Left lung (tissue), 4 donors: ENCODE measurements at regions not wholly inside any gene's neighbourhood (a gene's known extent, or its start where the extent isn't known, plus 50 kb on each side); places are given as distances from the start of the nearest gene placed in this dataset.
A peak's percentile ranks its signal among the peaks of the same experiment; 100 is the strongest.

Experiments
- ATAC-seq: fragments of 200-7000 bp; cut with Tn5 transposase; one replicate; pipeline ENCODE4 v1.9.1; 2020; ENCODE audit warnings: moderate library complexity
- DNase-seq, 4 donors: peaks; one replicate each; pipeline ENCODE4 v3.0.0-alpha.2; 2013 to 2020
- H3K27ac ChIP-seq, 2 donors: fragments of 200-600 bp; sonication (generic) in 1 of 2; one replicate each; pipeline versions ENCODE4 v1.5.0 to v1.8.0; 2020 to 2021
- H3K27me3 ChIP-seq, 2 donors: fragments of 200-600 bp; sonication (generic) in 1 of 2; one replicate each; pipeline versions ENCODE4 v1.5.0 to v1.8.0; 2020 to 2021
- H3K36me3 ChIP-seq, 2 donors: fragments of 200-600 bp; sonication (generic) in 1 of 2; one replicate each; pipeline versions ENCODE4 v1.5.0 to v1.8.0; 2020 to 2021
- H3K4me1 ChIP-seq, 2 donors: fragments of 200-600 bp; one replicate each; pipeline ENCODE4 v1.8.0; 2021
- H3K4me3 ChIP-seq, 2 donors: fragments of 200-600 bp; sonication (generic) in 1 of 2; one replicate each; pipeline versions ENCODE4 v1.5.0 to v1.8.0; 2020 to 2021; ENCODE audit warnings: mild to moderate bottlenecking in 1 of 2
- H3K9me3 ChIP-seq, 2 donors: fragments of 200-600 bp; sonication (generic) in 1 of 2; one replicate each; pipeline versions ENCODE4 v1.5.0 to v1.8.0; 2020 to 2021
- intact Hi-C, 2 donors: fragments of 100-400 bp; cut with DNase I; formaldehyde crosslinking; loops; one replicate each; pipeline versions ENCODE4 v1.11.2 to v1.14.2; 2022
- TF ChIP-seq, protein P1 (sequence below), 2 donors: fragments of 200-600 bp; sonication (generic) in 1 of 2; IDR thresholded peaks; one replicate each; pipeline versions ENCODE4 v1.5.0 to v1.8.0; 2021; ENCODE audit warnings: antibody characterized with exemption in 2 of 2
- donor health status: DM: no; HTN: yes; CAD: no.
- donor health status: DM: no; HTN: no; CAD: no.

DNA sequence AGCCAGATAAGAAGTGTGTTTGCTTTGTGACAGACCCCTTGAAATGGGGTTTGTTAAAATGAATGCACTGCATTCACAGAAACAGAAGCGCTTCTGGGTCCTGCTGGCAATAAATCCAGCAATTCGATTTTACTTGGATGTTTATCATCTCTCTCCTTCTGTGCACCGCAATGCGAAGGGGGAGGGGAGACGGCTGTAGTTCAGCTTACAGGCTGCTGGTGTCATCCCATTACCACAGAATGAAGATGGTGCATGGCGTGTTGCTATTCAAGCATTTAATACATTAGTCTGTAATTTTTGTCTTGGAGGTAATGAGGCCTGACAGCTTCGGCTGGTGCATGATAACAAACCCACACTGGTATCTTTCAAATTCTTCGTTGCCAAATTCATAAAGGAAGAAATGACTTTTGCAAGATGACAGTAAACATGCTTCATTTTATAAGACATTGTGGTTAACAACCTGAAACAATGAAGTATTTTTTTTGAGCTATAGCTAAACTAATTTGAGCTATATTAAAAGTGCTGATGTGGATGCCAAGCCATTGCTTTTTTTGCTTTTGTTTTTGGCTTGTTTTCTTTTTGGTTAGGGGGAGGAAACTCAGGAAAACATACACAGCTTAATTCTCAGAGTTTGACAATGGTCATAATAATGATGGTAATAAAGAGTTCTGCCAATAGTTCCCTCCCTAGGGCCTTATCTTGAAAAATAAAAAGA is 418.3 kb downstream of the OTOL1 start:
- DNase-seq (peak in 2 of 4 donors; percentile 29 to 46), ATAC-seq (peak; percentile 69)
- peaks cover 0 to 8% of the 10 kb centered on the region in 2 donors for H3K9me3 ChIP-seq
- intact Hi-C loops, result no loop called here
- TF ChIP-seq, protein P1, sequence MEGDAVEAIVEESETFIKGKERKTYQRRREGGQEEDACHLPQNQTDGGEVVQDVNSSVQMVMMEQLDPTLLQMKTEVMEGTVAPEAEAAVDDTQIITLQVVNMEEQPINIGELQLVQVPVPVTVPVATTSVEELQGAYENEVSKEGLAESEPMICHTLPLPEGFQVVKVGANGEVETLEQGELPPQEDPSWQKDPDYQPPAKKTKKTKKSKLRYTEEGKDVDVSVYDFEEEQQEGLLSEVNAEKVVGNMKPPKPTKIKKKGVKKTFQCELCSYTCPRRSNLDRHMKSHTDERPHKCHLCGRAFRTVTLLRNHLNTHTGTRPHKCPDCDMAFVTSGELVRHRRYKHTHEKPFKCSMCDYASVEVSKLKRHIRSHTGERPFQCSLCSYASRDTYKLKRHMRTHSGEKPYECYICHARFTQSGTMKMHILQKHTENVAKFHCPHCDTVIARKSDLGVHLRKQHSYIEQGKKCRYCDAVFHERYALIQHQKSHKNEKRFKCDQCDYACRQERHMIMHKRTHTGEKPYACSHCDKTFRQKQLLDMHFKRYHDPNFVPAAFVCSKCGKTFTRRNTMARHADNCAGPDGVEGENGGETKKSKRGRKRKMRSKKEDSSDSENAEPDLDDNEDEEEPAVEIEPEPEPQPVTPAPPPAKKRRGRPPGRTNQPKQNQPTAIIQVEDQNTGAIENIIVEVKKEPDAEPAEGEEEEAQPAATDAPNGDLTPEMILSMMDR (IDR thresholded peaks at IDR 0.05), result no peak
- no peaks in the 10 kb centered on the region for H3K27me3 ChIP-seq
- H3K4me1 ChIP-seq, result no peaks in the 10 kb centered on the region
- H3K36me3 ChIP-seq, result no peaks in the 10 kb centered on the region
- no peak overlapping the region for H3K27ac ChIP-seq
- H3K4me3 ChIP-seq, result no peak overlapping the region

DNA sequence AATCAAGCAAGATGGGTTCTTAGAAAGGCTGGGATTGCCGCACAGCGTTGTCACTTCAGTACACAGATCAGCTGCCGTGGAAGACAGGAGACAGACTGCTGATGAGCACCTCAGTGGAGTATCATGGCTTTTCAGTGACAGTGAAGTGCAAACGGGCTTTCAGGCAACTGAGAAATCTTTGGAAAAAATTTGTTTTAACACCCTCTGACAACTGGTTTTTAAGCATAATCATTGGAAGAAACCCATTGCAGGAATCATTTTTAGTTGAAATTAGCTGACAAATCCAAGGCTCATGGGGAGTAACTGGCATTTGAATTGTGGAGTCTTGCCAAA is 418.8 kb downstream of the OTOL1 start:
- H3K9me3 ChIP-seq, result peaks cover 0 to 11% of the 10 kb centered on the region in 2 donors
- intact Hi-C loops, result no loop called here
- no peaks in the 10 kb centered on the region for H3K4me1 ChIP-seq
- TF ChIP-seq, protein P1 (IDR thresholded peaks at IDR 0.05), result no peak
- no peak overlapping the region for H3K4me3 ChIP-seq
- H3K36me3 ChIP-seq, result no peaks in the 10 kb centered on the region
- no peak overlapping the region for H3K27ac ChIP-seq
- DNase-seq (no peak), ATAC-seq (no peak)
- H3K27me3 ChIP-seq, result no peaks in the 10 kb centered on the region

DNA sequence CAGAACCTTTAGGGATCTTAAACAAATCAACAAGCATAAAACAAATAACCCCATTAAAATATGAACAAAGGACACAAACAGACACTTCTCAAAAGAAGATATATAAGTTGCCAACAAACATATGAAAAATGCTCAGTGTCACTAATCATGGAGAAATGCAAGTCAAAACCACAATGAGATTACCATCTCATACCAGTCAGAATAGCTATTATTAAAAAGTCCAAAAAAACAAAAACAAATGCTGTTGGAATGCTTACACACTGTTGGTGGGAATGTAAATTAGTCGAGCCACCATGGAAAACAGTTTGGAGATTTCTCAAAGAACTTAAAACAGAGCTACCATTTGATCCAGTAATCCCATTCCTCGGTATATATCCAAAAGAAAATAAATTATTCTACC is 423.6 kb downstream of the OTOL1 start:
- Histone ChIP-seq H3K27ac (no peak overlapping the region), H3K27me3 (no peaks in the 10 kb centered on the region), H3K36me3 (no peaks in the 10 kb centered on the region), H3K4me3 (no peak overlapping the region), H3K4me1 (no peaks in the 10 kb centered on the region), H3K9me3 (peaks cover 0 to 11% of the 10 kb centered on the region in 2 donors)
- ATAC-seq (no peak), DNase-seq (no peak)
- intact Hi-C loops, result no loop called here
- TF ChIP-seq, protein P1 (IDR thresholded peaks at IDR 0.05), result no peak

DNA sequence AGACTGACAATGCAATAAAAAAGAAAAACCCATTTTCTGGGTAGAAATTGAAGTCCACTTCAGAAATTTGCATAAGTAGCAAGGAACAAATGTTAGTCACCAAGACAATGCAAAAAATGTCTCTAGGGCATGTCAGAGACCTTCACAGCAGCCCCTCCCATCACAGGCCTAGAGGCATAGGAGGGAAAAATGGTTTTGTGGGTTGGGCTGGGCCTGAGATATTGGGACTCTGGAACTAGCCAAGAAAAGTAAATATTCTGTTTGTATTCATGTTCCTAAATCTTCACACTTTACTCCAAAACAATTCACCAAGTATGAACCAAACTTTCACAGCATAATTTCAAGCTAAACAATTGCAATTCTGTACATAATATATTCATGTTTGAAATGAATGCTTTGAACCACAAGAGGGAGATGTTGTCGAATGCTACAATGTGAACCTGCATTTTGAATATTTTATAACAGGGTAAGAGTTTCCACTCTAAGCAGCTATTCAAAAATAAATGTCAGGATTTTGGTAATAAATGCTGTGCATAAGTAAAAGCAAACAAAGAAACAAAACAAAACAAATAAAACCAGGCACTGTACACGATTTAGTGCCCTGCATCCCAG is 429.2 kb downstream of the OTOL1 start:
- intact Hi-C loops, result no loop called here
- ATAC-seq (no peak), DNase-seq (no peak)
- TF ChIP-seq, protein P1 (IDR thresholded peaks at IDR 0.05), result no peak
- H3K4me1 ChIP-seq, result no peaks in the 10 kb centered on the region
- H3K27ac ChIP-seq, result no peak overlapping the region
- no peaks in the 10 kb centered on the region for H3K36me3 ChIP-seq
- H3K9me3 ChIP-seq, result no peaks in the 10 kb centered on the region
- no peak overlapping the region for H3K4me3 ChIP-seq
- H3K27me3 ChIP-seq, result no peaks in the 10 kb centered on the region

DNA sequence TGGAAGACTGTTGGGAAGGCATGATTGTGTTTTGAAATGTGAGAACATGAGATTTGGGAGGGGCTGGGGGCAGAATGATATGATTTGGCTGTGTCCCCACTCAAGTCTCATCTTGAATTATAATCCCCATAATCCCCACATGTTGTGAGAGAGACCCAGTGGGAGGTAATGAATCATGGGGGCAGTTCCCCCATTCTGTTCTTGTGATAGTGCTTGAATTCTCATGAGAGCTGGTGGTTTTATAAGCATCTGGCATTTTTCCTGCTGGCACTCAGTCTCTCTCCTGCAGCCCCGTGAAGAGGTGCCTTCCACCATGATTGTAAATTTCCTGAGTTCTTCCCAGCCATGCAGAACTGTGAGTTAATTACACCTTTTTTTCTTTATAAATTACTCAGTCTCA is 430.5 kb downstream of the OTOL1 start:
- no peak overlapping the region for H3K27ac ChIP-seq
- no peaks in the 10 kb centered on the region for H3K27me3 ChIP-seq
- H3K4me3 ChIP-seq, result no peak overlapping the region
- no peaks in the 10 kb centered on the region for H3K4me1 ChIP-seq
- no peaks in the 10 kb centered on the region for H3K36me3 ChIP-seq
- peaks cover 0 to 2% of the 10 kb centered on the region in 2 donors for H3K9me3 ChIP-seq
- ATAC-seq (no peak), DNase-seq (no peak)
- TF ChIP-seq, protein P1 (IDR thresholded peaks at IDR 0.05), result no peak
- intact Hi-C loops, result no loop called here
